MCF 10A (cell line): ENCODE measurements at regions not wholly inside any gene's neighbourhood (a gene's known extent, or its start where the extent isn't known, plus 50 kb on each side); places are given as distances from the start of the nearest gene placed in this dataset.
A peak's percentile ranks its signal among the peaks of the same experiment; 100 is the strongest.

Experiments
- BruUV-seq: library from RNA; stranded (reverse); fragments of 400-500 nt; replicated peaks from 2 replicates; lab custom pipeline; 2021; lab: Mats Ljungman, UMichigan
- CTCF ChIA-PET: fragments of 300-600 bp; sonication (Branson Sonifier 250); formaldehyde crosslinking; extraction: SDS; loops from one replicate; lab custom pipeline; 2021; ENCODE audit warnings: antibody characterized with exemption, inconsistent platforms; lab: Yijun Ruan, JAX
- POLR2A ChIA-PET: fragments of 300-600, 350-650 bp; sonication (Branson Sonifier 250); formaldehyde crosslinking; extraction: SDS; loops from one replicate; lab custom pipeline; 2020; ENCODE audit warnings: antibody characterized with exemption, inconsistent platforms; lab: Yijun Ruan, JAX
- DNase-seq: peaks from one replicate; pipeline ENCODE4 v3.0.0-alpha.2; 2018; ENCODE audit not compliant: unreplicated experiment
- H3K27ac Mint-ChIP-seq: one replicate; pipeline ENCODE4 v1.8.0; 2022; ENCODE audit warnings: mild to moderate bottlenecking, low read depth, mixed read lengths; ENCODE audit not compliant: unreplicated experiment
- H3K27me3 Mint-ChIP-seq: one replicate; pipeline ENCODE4 v1.8.0; 2022; ENCODE audit warnings: mixed read lengths; ENCODE audit not compliant: insufficient read depth, unreplicated experiment
- H3K36me3 Mint-ChIP-seq: one replicate; pipeline ENCODE4 v1.8.0; 2022; ENCODE audit warnings: mild to moderate bottlenecking, moderate library complexity, mixed read lengths; ENCODE audit not compliant: insufficient read depth, unreplicated experiment
- H3K4me1 Mint-ChIP-seq: one replicate; pipeline ENCODE4 v1.8.0; 2022; ENCODE audit warnings: mixed read lengths; ENCODE audit not compliant: insufficient read depth, unreplicated experiment
- H3K4me3 Mint-ChIP-seq: one replicate; pipeline ENCODE4 v1.8.0; 2022; ENCODE audit warnings: mild to moderate bottlenecking, moderate library complexity, mixed read lengths; ENCODE audit not compliant: unreplicated experiment
- H3K9me3 Mint-ChIP-seq: one replicate; pipeline ENCODE4 v1.8.0; 2022; ENCODE audit warnings: mixed read lengths; ENCODE audit not compliant: unreplicated experiment
- CTCF ChIP-seq: fragments of 200-600 bp; IDR thresholded peaks from one replicate; pipeline ENCODE4 v1.8.0; 2022; ENCODE audit warnings: antibody characterized with exemption, mild to moderate bottlenecking; ENCODE audit not compliant: unreplicated experiment
- intact Hi-C: fragments of 100-400 bp; cut with micrococcal nuclease; formaldehyde crosslinking; loops from 2 replicates; pipeline ENCODE4 v1.14.1; 2022

GRCh38 chr14:99038431-99038820, 233.6 kb downstream of the BCL11B start:
- H3K36me3 Mint-ChIP-seq, result no peaks in the 10 kb centered on the region

GRCh38 chr14:99039331-99040041, 232.5 kb downstream of the BCL11B start:
- intact Hi-C loops, result loop anchor here (5.0 kb wide), 1 partner anchor 82 kb away; no protein-coding TSS in a partner anchor

More at GRCh38 chr14:99038431-99038820, 233.6 kb downstream of the BCL11B start:
- Mint-ChIP-seq H3K4me1 (peaks cover 22% of the 10 kb centered on the region), H3K9me3 (no peaks in the 10 kb centered on the region), H3K27me3 (no peaks in the 10 kb centered on the region), H3K4me3 (no peak overlapping the region), H3K27ac (no peak overlapping the region)
- no TSS peak for BruUV-seq
- ChIA-PET CTCF (interaction anchor here (0.7 kb wide), 1 partner anchor 9 kb away, joined by 7 read pairs; no protein-coding TSS in a partner anchor), POLR2A (interaction anchor here (0.7 kb wide), 1 partner anchor 15 kb away, joined by 3 read pairs; no protein-coding TSS in a partner anchor)
- intact Hi-C loops, result loop anchor here (5.0 kb wide), 1 partner anchor 81 kb away; no protein-coding TSS in a partner anchor
- DNase-seq, result peak; percentile 4
- TF ChIP-seq CTCF, result no peak

GRCh38 chr14:99040052-99040451, 231.9 kb downstream of the BCL11B start:
- intact Hi-C loops, result no loop called here
- H3K4me3 Mint-ChIP-seq, result no peak overlapping the region
- no peak overlapping the region for H3K27ac Mint-ChIP-seq
- H3K4me1 Mint-ChIP-seq, result peaks cover 21% of the 10 kb centered on the region
- BruUV-seq, result no TSS peak
- H3K36me3 Mint-ChIP-seq, result no peaks in the 10 kb centered on the region
- H3K9me3 Mint-ChIP-seq, result peaks cover 7% of the 10 kb centered on the region
- no peaks in the 10 kb centered on the region for H3K27me3 Mint-ChIP-seq
- POLR2A ChIA-PET, result interaction anchor here (0.8 kb wide), 1 partner anchor 11 kb away, joined by 4 read pairs; no protein-coding TSS in a partner anchor
- no peak for DNase-seq
- CTCF ChIA-PET, result interaction anchor here (0.6 kb wide), 1 partner anchor 376 kb away, joined by 3 read pairs; no protein-coding TSS in a partner anchor
- no peak for TF ChIP-seq CTCF

More at GRCh38 chr14:99039331-99040041, 232.5 kb downstream of the BCL11B start:
- no peak for TF ChIP-seq CTCF
- peaks cover 2% of the 10 kb centered on the region for H3K9me3 Mint-ChIP-seq
- ChIA-PET POLR2A (interaction anchor here (0.8 kb wide), 1 partner anchor 12 kb away, joined by 4 read pairs; no protein-coding TSS in a partner anchor), CTCF (no interaction called here)
- H3K36me3 Mint-ChIP-seq, result no peaks in the 10 kb centered on the region
- H3K4me1 Mint-ChIP-seq, result peaks cover 22% of the 10 kb centered on the region
- DNase-seq, result no peak
- H3K27me3 Mint-ChIP-seq, result no peaks in the 10 kb centered on the region
- H3K27ac Mint-ChIP-seq, result no peak overlapping the region
- no peak overlapping the region for H3K4me3 Mint-ChIP-seq
- no TSS peak for BruUV-seq

- H3K27ac Mint-ChIP-seq, result no peak overlapping the region
- peaks cover 7% of the 10 kb centered on the region for H3K9me3 Mint-ChIP-seq
- H3K4me1 Mint-ChIP-seq, result peaks cover 15% of the 10 kb centered on the region
- no peaks in the 10 kb centered on the region for H3K27me3 Mint-ChIP-seq
- POLR2A ChIA-PET, result no interaction called here
- H3K4me3 Mint-ChIP-seq, result no peak overlapping the region
- CTCF ChIA-PET, result interaction anchor here (0.6 kb wide), 1 partner anchor 376 kb away, joined by 3 read pairs; no protein-coding TSS in a partner anchor
- H3K36me3 Mint-ChIP-seq, result no peaks in the 10 kb centered on the region
- TF ChIP-seq CTCF, result no peak
- DNase-seq, result no peak
- intact Hi-C loops, result no loop called here
- no TSS peak for BruUV-seq
These were observed 231.3 kb downstream of the BCL11B start for GRCh38 chr14:99040711-99041110.
